ENCODE measurements at regions not wholly inside any gene's neighbourhood (a gene's known extent, or its start where the extent isn't known, plus 50 kb on each side); places are given as distances from the start of the nearest gene placed in this dataset.
"Not testable (repeated sequence)": the region's sequence is repeated elsewhere in the genome, so short reads cannot be mapped to it uniquely, and the experiment has no call there.

DNA sequence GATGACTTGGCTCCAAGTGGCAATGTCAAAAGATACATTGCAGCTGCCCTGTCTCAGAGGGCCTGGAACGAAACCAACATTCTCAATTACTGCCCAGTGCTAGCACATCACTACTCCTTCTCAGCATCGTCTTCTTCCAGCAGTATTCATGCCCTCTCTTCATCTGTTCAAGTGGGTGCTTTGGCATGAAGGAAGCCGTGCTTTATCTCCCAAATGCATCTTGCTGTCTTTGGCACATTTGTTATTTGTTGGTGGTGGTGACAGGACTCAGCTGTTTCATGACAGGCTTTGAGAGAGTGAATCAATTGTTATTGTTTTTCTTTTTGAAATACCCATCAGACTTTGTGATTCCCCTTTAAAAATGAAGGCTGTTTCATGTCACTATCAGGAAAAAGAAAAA is 1506.4 kb downstream of the KHDRBS2 start:
- H4K8ac ChIP-seq (ENCODE audit: low read depth, low read length); H3K14ac ChIP-seq (ENCODE audit: low read length); H3K4me2 ChIP-seq (ENCODE audit: low read length); H4K91ac ChIP-seq (ENCODE audit: low read depth, low read length); DNase-seq; H3K18ac ChIP-seq (ENCODE audit: low read length); H3K23ac ChIP-seq (ENCODE audit: low read length); H4K12ac ChIP-seq (ENCODE audit: low read depth, low read length); H3K4me1 ChIP-seq (ENCODE audit: control insufficient read depth in 1 of 2, insufficient read depth in 2 of 2, low read length in 2 of 2); H2AK5ac ChIP-seq (ENCODE audit: low read length); H2AFZ ChIP-seq (ENCODE audit: insufficient read depth, low read length, poor library complexity); H3K9ac ChIP-seq (ENCODE audit: low read length); H3K27me3 ChIP-seq (ENCODE audit: insufficient read depth, low read length); H3K4ac ChIP-seq (ENCODE audit: low read depth, low read length); H3K4me3 ChIP-seq (ENCODE audit: low read depth, low read length); H3K27ac ChIP-seq (ENCODE audit: low read depth, low read length); H2BK12ac ChIP-seq (ENCODE audit: low read length); H3K9me3 ChIP-seq (ENCODE audit: insufficient read depth, low read depth, low read length); H3K79me2 ChIP-seq (ENCODE audit: control insufficient read depth, insufficient read depth, low read length, poor library complexity); H3K36me3 ChIP-seq (ENCODE audit: control insufficient read depth in 1 of 2, insufficient read depth in 2 of 2, low read length in 2 of 2); H3K79me1 ChIP-seq (ENCODE audit: low read length); H2BK120ac ChIP-seq (ENCODE audit: insufficient read depth, low read length, poor library complexity); H2BK5ac ChIP-seq (ENCODE audit: low read depth, low read length, poor library complexity): not testable (repeated sequence)
- no CpG with 5 or more reads among the region's 3 CpGs for WGBS (ENCODE audit: extremely low coverage, insufficient coverage, insufficient read length)

- H4K12ac ChIP-seq (ENCODE audit: low read depth, low read length); H3K4me2 ChIP-seq (ENCODE audit: low read length); H3K9ac ChIP-seq (ENCODE audit: low read length); H3K79me1 ChIP-seq (ENCODE audit: low read length); H3K27me3 ChIP-seq (ENCODE audit: insufficient read depth, low read length); H3K4me3 ChIP-seq (ENCODE audit: low read depth, low read length); H2BK5ac ChIP-seq (ENCODE audit: low read depth, low read length, poor library complexity); H4K8ac ChIP-seq (ENCODE audit: low read depth, low read length); H3K4me1 ChIP-seq (ENCODE audit: control insufficient read depth in 1 of 2, insufficient read depth in 2 of 2, low read length in 2 of 2); H3K9me3 ChIP-seq (ENCODE audit: insufficient read depth, low read depth, low read length); H2AK5ac ChIP-seq (ENCODE audit: low read length); H3K27ac ChIP-seq (ENCODE audit: low read depth, low read length); H2BK12ac ChIP-seq (ENCODE audit: low read length); DNase-seq; H3K14ac ChIP-seq (ENCODE audit: low read length); H3K4ac ChIP-seq (ENCODE audit: low read depth, low read length); H3K79me2 ChIP-seq (ENCODE audit: control insufficient read depth, insufficient read depth, low read length, poor library complexity); H4K91ac ChIP-seq (ENCODE audit: low read depth, low read length); H3K18ac ChIP-seq (ENCODE audit: low read length); H2BK120ac ChIP-seq (ENCODE audit: insufficient read depth, low read length, poor library complexity); H3K23ac ChIP-seq (ENCODE audit: low read length); H2AFZ ChIP-seq (ENCODE audit: insufficient read depth, low read length, poor library complexity); H3K36me3 ChIP-seq (ENCODE audit: control insufficient read depth in 1 of 2, insufficient read depth in 2 of 2, low read length in 2 of 2): not testable (repeated sequence)
- no CpG with 5 or more reads among the region's 4 CpGs for WGBS (ENCODE audit: extremely low coverage, insufficient coverage, insufficient read length)
Observed at GRCh38 chr6:60767791-60768499, 1518.1 kb downstream of the KHDRBS2 start.

- H3K4ac ChIP-seq (ENCODE audit: low read depth, low read length); H3K23ac ChIP-seq (ENCODE audit: low read length); H3K36me3 ChIP-seq (ENCODE audit: control insufficient read depth in 1 of 2, insufficient read depth in 2 of 2, low read length in 2 of 2); H4K91ac ChIP-seq (ENCODE audit: low read depth, low read length); H3K9me3 ChIP-seq (ENCODE audit: insufficient read depth, low read depth, low read length); DNase-seq; H3K9ac ChIP-seq (ENCODE audit: low read length); H2BK5ac ChIP-seq (ENCODE audit: low read depth, low read length, poor library complexity); H3K4me3 ChIP-seq (ENCODE audit: low read depth, low read length); H4K12ac ChIP-seq (ENCODE audit: low read depth, low read length); H2BK120ac ChIP-seq (ENCODE audit: insufficient read depth, low read length, poor library complexity); H2AK5ac ChIP-seq (ENCODE audit: low read length); H3K18ac ChIP-seq (ENCODE audit: low read length); H4K8ac ChIP-seq (ENCODE audit: low read depth, low read length); H3K27ac ChIP-seq (ENCODE audit: low read depth, low read length); H2AFZ ChIP-seq (ENCODE audit: insufficient read depth, low read length, poor library complexity); H3K4me1 ChIP-seq (ENCODE audit: control insufficient read depth in 1 of 2, insufficient read depth in 2 of 2, low read length in 2 of 2); H3K79me2 ChIP-seq (ENCODE audit: control insufficient read depth, insufficient read depth, low read length, poor library complexity); H3K27me3 ChIP-seq (ENCODE audit: insufficient read depth, low read length); H3K79me1 ChIP-seq (ENCODE audit: low read length); H3K14ac ChIP-seq (ENCODE audit: low read length); H2BK12ac ChIP-seq (ENCODE audit: low read length); H3K4me2 ChIP-seq (ENCODE audit: low read length): not testable (repeated sequence)
Observed at GRCh38 chr6:60765331-60765730, 1520.7 kb downstream of the KHDRBS2 start.

GRCh38 chr6:60763464-60764080 is 1522.5 kb downstream of the KHDRBS2 start:
- WGBS (ENCODE audit: extremely low coverage, insufficient coverage, insufficient read length), result no CpG with 5 or more reads among the region's 4 CpGs

More at GRCh38 chr6:60763464-60764080, 1522.5 kb downstream of the KHDRBS2 start:
- H3K79me1 ChIP-seq (ENCODE audit: low read length); H2BK12ac ChIP-seq (ENCODE audit: low read length); H3K4me2 ChIP-seq (ENCODE audit: low read length); H3K9ac ChIP-seq (ENCODE audit: low read length); H3K23ac ChIP-seq (ENCODE audit: low read length); H4K8ac ChIP-seq (ENCODE audit: low read depth, low read length); H3K4me1 ChIP-seq (ENCODE audit: control insufficient read depth in 1 of 2, insufficient read depth in 2 of 2, low read length in 2 of 2); H2BK5ac ChIP-seq (ENCODE audit: low read depth, low read length, poor library complexity); H4K91ac ChIP-seq (ENCODE audit: low read depth, low read length); H3K18ac ChIP-seq (ENCODE audit: low read length); H2BK120ac ChIP-seq (ENCODE audit: insufficient read depth, low read length, poor library complexity); H3K79me2 ChIP-seq (ENCODE audit: control insufficient read depth, insufficient read depth, low read length, poor library complexity); H3K27ac ChIP-seq (ENCODE audit: low read depth, low read length); H2AK5ac ChIP-seq (ENCODE audit: low read length); H3K27me3 ChIP-seq (ENCODE audit: insufficient read depth, low read length); H4K12ac ChIP-seq (ENCODE audit: low read depth, low read length); H2AFZ ChIP-seq (ENCODE audit: insufficient read depth, low read length, poor library complexity); H3K36me3 ChIP-seq (ENCODE audit: control insufficient read depth in 1 of 2, insufficient read depth in 2 of 2, low read length in 2 of 2); H3K4me3 ChIP-seq (ENCODE audit: low read depth, low read length); H3K9me3 ChIP-seq (ENCODE audit: insufficient read depth, low read depth, low read length); H3K4ac ChIP-seq (ENCODE audit: low read depth, low read length); H3K14ac ChIP-seq (ENCODE audit: low read length); DNase-seq: not testable (repeated sequence)

Measured in trophoblast cell (in vitro differentiated cells and primary cell).